Endodermal cell (in vitro differentiated cells): ENCODE measurements at regions not wholly inside any gene's neighbourhood (a gene's known extent, or its start where the extent isn't known, plus 50 kb on each side); places are given as distances from the start of the nearest gene placed in this dataset.

Experiments
- DNase-seq: peaks from one replicate; pipeline ENCODE4 v3.0.0-alpha.2; 2017
- H3K27ac ChIP-seq: 2 replicates; pipeline ENCODE4 v1.5.1; 2013; ENCODE audit warnings: mild to moderate bottlenecking, low read depth, low read length, moderate library complexity
- H3K27me3 ChIP-seq: 2 replicates; pipeline ENCODE4 v1.6.1; 2013; ENCODE audit warnings: mild to moderate bottlenecking, low read length, moderate library complexity; ENCODE audit not compliant: insufficient read depth, control insufficient read depth, poor library complexity, severe bottlenecking
- H3K36me3 ChIP-seq: 2 replicates; pipeline ENCODE4 v1.7.0; 2013; ENCODE audit warnings: mild to moderate bottlenecking, low read length, moderate library complexity; ENCODE audit not compliant: control insufficient read depth, insufficient read depth
- H3K4me1 ChIP-seq: one replicate; pipeline ENCODE4 v1.7.0; 2013; ENCODE audit warnings: low read length; ENCODE audit not compliant: control insufficient read depth, insufficient read depth
- H3K4me3 ChIP-seq: 2 replicates; pipeline ENCODE4 v1.5.1; 2013; ENCODE audit warnings: mild to moderate bottlenecking, low read length, moderate library complexity
- H3K9ac ChIP-seq: 2 replicates; pipeline ENCODE4 v1.6.1; 2013; ENCODE audit warnings: mild to moderate bottlenecking, low read length, moderate library complexity; ENCODE audit not compliant: poor library complexity, severe bottlenecking; ENCODE audit errors: extremely low read depth
- H3K9me3 ChIP-seq: 2 replicates; pipeline ENCODE4 v1.6.1; 2013; ENCODE audit warnings: mild to moderate bottlenecking, low read length, moderate library complexity; ENCODE audit not compliant: control insufficient read depth
- H3K27ac Mint-ChIP-seq: 2 replicates; pipeline ENCODE4 v1.8.0; 2020; ENCODE audit warnings: mixed read lengths
- H3K27me3 Mint-ChIP-seq: 2 replicates; pipeline ENCODE4 v1.8.0; 2021; ENCODE audit warnings: mild to moderate bottlenecking, mixed read lengths; ENCODE audit not compliant: insufficient read depth
- H3K36me3 Mint-ChIP-seq: 2 replicates; pipeline ENCODE4 v1.8.0; 2020; ENCODE audit warnings: low read depth, mixed read lengths
- H3K4me1 Mint-ChIP-seq: 2 replicates; pipeline ENCODE4 v1.8.0; 2020; ENCODE audit warnings: mixed read lengths
- H3K4me3 Mint-ChIP-seq: 2 replicates; pipeline ENCODE4 v1.8.0; 2020; ENCODE audit warnings: mild to moderate bottlenecking, moderate library complexity, mixed read lengths
- H3K9me3 Mint-ChIP-seq: 2 replicates; pipeline ENCODE4 v1.8.0; 2020; ENCODE audit warnings: mild to moderate bottlenecking, mixed read lengths
- WGBS, 2 experiments: methylation state at CpG; one replicate each; pipeline versions ENCODE4 v1.1.5 to v1.1.7; 2013; ENCODE audit warnings: missing lambda C conversion rate in 2 of 2, mixed read lengths in 1 of 2; ENCODE audit not compliant: insufficient coverage in 1 of 2, insufficient read length in 1 of 2; 5-methylcytosine and 5-hydroxymethylcytosine counted together
- TF ChIP-seq, protein P1 (sequence below): fragments of 200-600 bp; sonication (generic); conservative IDR thresholded peaks from 2 replicates; pipeline ENCODE4 v1.5.0; 2021; ENCODE audit warnings: antibody characterized with exemption, mild to moderate bottlenecking

DNA sequence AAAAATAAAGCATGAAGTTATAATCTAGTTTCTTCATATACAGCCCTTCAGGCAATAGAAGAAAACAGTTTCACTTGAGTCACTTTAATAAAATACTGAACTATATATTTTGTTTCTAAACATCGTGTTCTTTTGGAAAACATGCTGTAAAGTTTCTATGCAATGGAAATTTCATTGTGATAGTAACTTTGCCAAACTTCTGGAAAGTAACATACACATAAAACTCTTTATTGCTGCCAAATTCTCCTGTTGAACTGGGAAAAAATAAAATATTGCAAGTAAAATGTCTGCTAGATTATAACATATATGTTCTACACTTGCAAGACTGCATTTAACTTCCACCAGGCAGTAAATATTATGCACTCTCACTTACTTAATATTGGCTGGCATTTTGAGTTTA lies 635.4 kb downstream of the SPRY1 start:
- H3K36me3 Mint-ChIP-seq, result no peaks in the 10 kb centered on the region
- H3K27me3 Mint-ChIP-seq, result no peaks in the 10 kb centered on the region
- no peaks in the 10 kb centered on the region for H3K36me3 ChIP-seq
- no peak overlapping the region for H3K9ac ChIP-seq
- H3K4me1 Mint-ChIP-seq, result no peaks in the 10 kb centered on the region
- no peak overlapping the region for H3K27ac Mint-ChIP-seq
- no peaks in the 10 kb centered on the region for H3K9me3 Mint-ChIP-seq
- no peak for DNase-seq
- H3K4me3 ChIP-seq, result no peak overlapping the region
- no peak overlapping the region for H3K27ac ChIP-seq
- H3K27me3 ChIP-seq, result no peaks in the 10 kb centered on the region
- H3K4me1 ChIP-seq, result no peaks in the 10 kb centered on the region
- TF ChIP-seq, protein P1, sequence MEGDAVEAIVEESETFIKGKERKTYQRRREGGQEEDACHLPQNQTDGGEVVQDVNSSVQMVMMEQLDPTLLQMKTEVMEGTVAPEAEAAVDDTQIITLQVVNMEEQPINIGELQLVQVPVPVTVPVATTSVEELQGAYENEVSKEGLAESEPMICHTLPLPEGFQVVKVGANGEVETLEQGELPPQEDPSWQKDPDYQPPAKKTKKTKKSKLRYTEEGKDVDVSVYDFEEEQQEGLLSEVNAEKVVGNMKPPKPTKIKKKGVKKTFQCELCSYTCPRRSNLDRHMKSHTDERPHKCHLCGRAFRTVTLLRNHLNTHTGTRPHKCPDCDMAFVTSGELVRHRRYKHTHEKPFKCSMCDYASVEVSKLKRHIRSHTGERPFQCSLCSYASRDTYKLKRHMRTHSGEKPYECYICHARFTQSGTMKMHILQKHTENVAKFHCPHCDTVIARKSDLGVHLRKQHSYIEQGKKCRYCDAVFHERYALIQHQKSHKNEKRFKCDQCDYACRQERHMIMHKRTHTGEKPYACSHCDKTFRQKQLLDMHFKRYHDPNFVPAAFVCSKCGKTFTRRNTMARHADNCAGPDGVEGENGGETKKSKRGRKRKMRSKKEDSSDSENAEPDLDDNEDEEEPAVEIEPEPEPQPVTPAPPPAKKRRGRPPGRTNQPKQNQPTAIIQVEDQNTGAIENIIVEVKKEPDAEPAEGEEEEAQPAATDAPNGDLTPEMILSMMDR, result no peak
- no CpG with 5 or more reads among the region's 1 CpG for WGBS, 2 experiments
- H3K9me3 ChIP-seq, result no peaks in the 10 kb centered on the region
- H3K4me3 Mint-ChIP-seq, result no peak overlapping the region

DNA sequence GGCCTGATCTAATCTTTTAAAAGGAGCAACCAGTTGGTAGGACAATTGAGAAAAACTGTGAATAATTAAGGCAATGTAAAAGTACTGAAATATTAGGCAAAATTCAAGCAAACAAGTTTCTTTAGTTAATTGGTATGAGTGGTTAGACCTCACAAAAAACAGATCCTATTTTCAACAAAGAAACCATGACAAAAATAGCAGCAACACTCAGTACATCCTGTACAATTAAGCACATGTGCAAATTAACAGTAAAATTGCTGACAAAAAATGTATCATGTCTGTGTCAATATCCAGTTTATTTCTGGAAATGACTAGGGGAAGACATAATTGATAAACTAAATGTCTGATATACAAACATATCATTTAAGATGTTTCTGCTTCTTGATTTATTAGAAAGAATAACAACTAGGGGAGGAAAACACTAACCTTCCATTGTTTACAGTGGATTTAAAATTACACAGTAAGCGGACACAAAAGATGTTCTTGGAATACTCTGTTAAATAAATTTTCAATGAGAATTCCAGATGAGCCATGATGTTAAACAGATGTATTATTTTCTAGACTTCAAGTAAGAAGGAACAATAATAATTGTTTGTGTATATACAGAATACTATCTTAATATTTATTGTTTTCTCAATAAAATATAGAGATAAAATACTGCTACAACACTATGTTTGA lies 638.9 kb downstream of the SPRY1 start:
- peaks cover 2% of the 10 kb centered on the region for H3K9me3 Mint-ChIP-seq
- Histone ChIP-seq H3K4me1 (no peaks in the 10 kb centered on the region), H3K9ac (no peak overlapping the region), H3K36me3 (no peaks in the 10 kb centered on the region), H3K27me3 (no peaks in the 10 kb centered on the region), H3K4me3 (no peak overlapping the region), H3K27ac (no peak overlapping the region), H3K9me3 (no peaks in the 10 kb centered on the region)
- H3K4me3 Mint-ChIP-seq, result no peak overlapping the region
- WGBS, 2 experiments, result 100% methylated on average over 1 of the region's 1 CpG; no CpG with 5 or more reads in 1 of the 2 experiments
- H3K36me3 Mint-ChIP-seq, result no peaks in the 10 kb centered on the region
- no peaks in the 10 kb centered on the region for H3K27me3 Mint-ChIP-seq
- TF ChIP-seq, protein P1, result no peak
- no peaks in the 10 kb centered on the region for H3K4me1 Mint-ChIP-seq
- no peak for DNase-seq
- no peak overlapping the region for H3K27ac Mint-ChIP-seq

DNA sequence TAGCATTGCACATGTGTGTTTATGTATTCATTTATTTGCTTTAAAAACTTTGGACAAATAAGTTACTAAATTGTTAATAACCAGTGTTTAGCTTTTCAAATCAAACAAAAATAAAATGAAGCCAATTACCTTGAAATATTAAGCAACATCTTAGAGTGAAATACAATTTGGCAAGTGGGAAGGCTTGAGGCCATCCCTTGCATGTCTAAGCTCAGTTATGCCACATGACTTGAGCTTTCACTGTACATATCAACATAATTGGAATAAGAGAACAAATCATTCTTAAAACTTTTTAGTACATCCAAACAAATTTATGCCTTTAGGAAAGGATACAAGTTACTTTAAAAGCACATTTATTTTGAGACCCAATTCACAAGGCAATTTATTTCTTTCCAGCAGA lies 640.6 kb downstream of the SPRY1 start:
- Histone ChIP-seq H3K9me3 (no peaks in the 10 kb centered on the region), H3K36me3 (no peaks in the 10 kb centered on the region), H3K4me1 (no peaks in the 10 kb centered on the region), H3K27me3 (no peaks in the 10 kb centered on the region), H3K4me3 (no peak overlapping the region), H3K27ac (no peak overlapping the region), H3K9ac (no peak overlapping the region)
- Mint-ChIP-seq H3K4me1 (no peaks in the 10 kb centered on the region), H3K27ac (no peak overlapping the region), H3K36me3 (no peaks in the 10 kb centered on the region), H3K9me3 (peaks cover 2% of the 10 kb centered on the region), H3K27me3 (no peaks in the 10 kb centered on the region), H3K4me3 (no peak overlapping the region)
- no peak for DNase-seq
- TF ChIP-seq, protein P1, result no peak
